Nucleus accumbens (tissue), 56 donors: ENCODE measurements at regions not wholly inside any gene's neighbourhood (a gene's known extent, or its start where the extent isn't known, plus 50 kb on each side); places are given as distances from the start of the nearest gene placed in this dataset.

Experiments used
- DNase-seq, 56 donors: peaks; one replicate each; lab custom pipeline; 2025; lab: John Stamatoyannopoulos, UW

GRCh38 chr13:67283637-67284036 lies 53.5 kb upstream of the PCDH9 start:
- DNase-seq: no peak

- DNase-seq: no peak
These were observed 51.3 kb upstream of the PCDH9 start for GRCh38 chr13:67281466-67281865.
